Lower leg skin (tissue), 3 donors: ENCODE measurements at regions not wholly inside any gene's neighbourhood (a gene's known extent, or its start where the extent isn't known, plus 50 kb on each side); places are given as distances from the start of the nearest gene placed in this dataset.
"Not testable (repeated sequence)": the region's sequence is repeated elsewhere in the genome, so short reads cannot be mapped to it uniquely, and the experiment has no call there.

ENCODE experiments used
- CTCF ChIP-seq, 3 donors: fragments of 450-650 bp; IDR thresholded peaks; one replicate each; pipeline ENCODE4 v1.5.1; 2016; ENCODE audit warnings: antibody characterized with exemption in 3 of 3, mild to moderate bottlenecking in 3 of 3, moderate library complexity in 2 of 3
- POLR2A ChIP-seq, 2 donors: fragments of 450-650 bp; IDR thresholded peaks; one replicate each; pipeline ENCODE4 v1.6.1; 2016 to 2017; ENCODE audit warnings: antibody characterized with exemption in 2 of 2, mild to moderate bottlenecking in 1 of 2, moderate library complexity in 1 of 2

GRCh38 chr6:49097664-49098063, 365.4 kb downstream of the MMUT start:
- TF ChIP-seq CTCF, POLR2A (IDR thresholded peaks at IDR 0.05): not testable (repeated sequence)
